Epithelial cell of proximal tubule (primary cell): ENCODE measurements at regions not wholly inside any gene's neighbourhood (a gene's known extent, or its start where the extent isn't known, plus 50 kb on each side); places are given as distances from the start of the nearest gene placed in this dataset.
"Not testable (repeated sequence)": the region's sequence is repeated elsewhere in the genome, so short reads cannot be mapped to it uniquely, and the experiment has no call there.

Experiments
- DNase-seq: peaks from one replicate; pipeline ENCODE4 v3.0.0-alpha.2; 2011; ENCODE audit warnings: low read depth
- H3K4me3 ChIP-seq: 2 replicates; pipeline ENCODE4 v1.5.1; 2011; ENCODE audit warnings: low read depth, mild to moderate bottlenecking, low read length
- CTCF ChIP-seq: conservative IDR thresholded peaks from 2 replicates; pipeline ENCODE4 v1.5.1; 2012; ENCODE audit warnings: low read depth, mild to moderate bottlenecking, low read length

- not testable (repeated sequence) for DNase-seq, H3K4me3 ChIP-seq
Measured at GRCh38 chr17:20633268-20634059, 53.9 kb downstream of the CDRT15L2 start.

GRCh38 chr17:20640147-20640546 is 60.6 kb downstream of the CDRT15L2 start:
- H3K4me3 ChIP-seq, DNase-seq: not testable (repeated sequence)

- not testable (repeated sequence) for H3K4me3 ChIP-seq, DNase-seq
- peak; percentile 25 for TF ChIP-seq CTCF
Measured at GRCh38 chr17:20646661-20647272, 67.2 kb downstream of the CDRT15L2 start.

GRCh38 chr17:20649097-20649767 is 69.7 kb downstream of the CDRT15L2 start:
- H3K4me3 ChIP-seq, DNase-seq: not testable (repeated sequence)

- not testable (repeated sequence) for DNase-seq, H3K4me3 ChIP-seq
Measured at GRCh38 chr17:20651022-20651421, 71.5 kb downstream of the CDRT15L2 start.

- H3K4me3 ChIP-seq, DNase-seq: not testable (repeated sequence)
Measured at GRCh38 chr17:20651736-20652135, 72.2 kb downstream of the CDRT15L2 start.

- DNase-seq, H3K4me3 ChIP-seq: not testable (repeated sequence)
Measured at GRCh38 chr17:20653391-20653790, 73.9 kb downstream of the CDRT15L2 start.

- peak; percentile 6 for DNase-seq
- H3K4me3 ChIP-seq: not testable (repeated sequence)
Measured at GRCh38 chr17:20654114-20654513, 74.6 kb downstream of the CDRT15L2 start.

GRCh38 chr17:20654575-20654974 is 75.1 kb downstream of the CDRT15L2 start:
- DNase-seq, H3K4me3 ChIP-seq: not testable (repeated sequence)

- not testable (repeated sequence) for DNase-seq, H3K4me3 ChIP-seq
Measured at GRCh38 chr17:20665103-20665955, 85.8 kb downstream of the CDRT15L2 start.

GRCh38 chr17:20666689-20667088 is 87.2 kb downstream of the CDRT15L2 start:
- DNase-seq, H3K4me3 ChIP-seq: not testable (repeated sequence)

- H3K4me3 ChIP-seq, DNase-seq: not testable (repeated sequence)
Measured at GRCh38 chr17:20667712-20668111, 88.2 kb downstream of the CDRT15L2 start.

- H3K4me3 ChIP-seq, DNase-seq: not testable (repeated sequence)
Measured at GRCh38 chr17:20668316-20668715, 88.8 kb downstream of the CDRT15L2 start.

GRCh38 chr17:20668868-20669267 is 89.3 kb downstream of the CDRT15L2 start:
- DNase-seq, H3K4me3 ChIP-seq: not testable (repeated sequence)

- DNase-seq, H3K4me3 ChIP-seq: not testable (repeated sequence)
Measured at GRCh38 chr17:20670506-20670905, 91.0 kb downstream of the CDRT15L2 start.

GRCh38 chr17:20674374-20674773 is 94.8 kb downstream of the CDRT15L2 start:
- not testable (repeated sequence) for H3K4me3 ChIP-seq, DNase-seq

- DNase-seq, H3K4me3 ChIP-seq: not testable (repeated sequence)
Measured at GRCh38 chr17:20675707-20676106, 96.2 kb downstream of the CDRT15L2 start.

- DNase-seq, H3K4me3 ChIP-seq: not testable (repeated sequence)
Measured at GRCh38 chr17:20676656-20677055, 97.1 kb downstream of the CDRT15L2 start.
